ENCODE measurements at regions not wholly inside any gene's neighbourhood (a gene's known extent, or its start where the extent isn't known, plus 50 kb on each side); places are given as distances from the start of the nearest gene placed in this dataset.

GRCh38 chr9:90201766-90202165 lies 440.9 kb downstream of the DIRAS2 start:
- TF ChIP-seq POLR2A (IDR thresholded peaks at IDR 0.05), result no peak
- TF ChIP-seq, protein P1, sequence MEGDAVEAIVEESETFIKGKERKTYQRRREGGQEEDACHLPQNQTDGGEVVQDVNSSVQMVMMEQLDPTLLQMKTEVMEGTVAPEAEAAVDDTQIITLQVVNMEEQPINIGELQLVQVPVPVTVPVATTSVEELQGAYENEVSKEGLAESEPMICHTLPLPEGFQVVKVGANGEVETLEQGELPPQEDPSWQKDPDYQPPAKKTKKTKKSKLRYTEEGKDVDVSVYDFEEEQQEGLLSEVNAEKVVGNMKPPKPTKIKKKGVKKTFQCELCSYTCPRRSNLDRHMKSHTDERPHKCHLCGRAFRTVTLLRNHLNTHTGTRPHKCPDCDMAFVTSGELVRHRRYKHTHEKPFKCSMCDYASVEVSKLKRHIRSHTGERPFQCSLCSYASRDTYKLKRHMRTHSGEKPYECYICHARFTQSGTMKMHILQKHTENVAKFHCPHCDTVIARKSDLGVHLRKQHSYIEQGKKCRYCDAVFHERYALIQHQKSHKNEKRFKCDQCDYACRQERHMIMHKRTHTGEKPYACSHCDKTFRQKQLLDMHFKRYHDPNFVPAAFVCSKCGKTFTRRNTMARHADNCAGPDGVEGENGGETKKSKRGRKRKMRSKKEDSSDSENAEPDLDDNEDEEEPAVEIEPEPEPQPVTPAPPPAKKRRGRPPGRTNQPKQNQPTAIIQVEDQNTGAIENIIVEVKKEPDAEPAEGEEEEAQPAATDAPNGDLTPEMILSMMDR (IDR thresholded peaks at IDR 0.05), result no peak

All from breast epithelium (tissue), 3 donors.